BLaER1 treated with 17β-estradiol and CSF1 and Interleukin-3, amounts not matched to agents 10 nM and 100 nM (cell line): ENCODE measurements at regions not wholly inside any gene's neighbourhood (a gene's known extent, or its start where the extent isn't known, plus 50 kb on each side); places are given as distances from the start of the nearest gene placed in this dataset.

Experiments used
- H3K27ac ChIP-seq, 11 experiments: shearing (Covaris generic); formaldehyde crosslinking; 2 replicates each; pipeline ENCODE4 v1.8.1; 2022
- H3K27me3 ChIP-seq, 11 experiments: shearing (Covaris generic); formaldehyde crosslinking; 2 replicates each; pipeline ENCODE4 v1.8.1; 2022
- H3K36me3 ChIP-seq, 11 experiments: shearing (Covaris generic); formaldehyde crosslinking; 2 replicates each; pipeline ENCODE4 v1.8.1; 2022
- H3K4me1 ChIP-seq, 10 experiments: shearing (Covaris generic); formaldehyde crosslinking; 2 replicates each; pipeline ENCODE4 v1.8.1; 2022
- H3K4me2 ChIP-seq, 11 experiments: shearing (Covaris generic); formaldehyde crosslinking; 2 replicates each; pipeline ENCODE4 v1.8.1; 2022
- H3K4me3 ChIP-seq, 10 experiments: shearing (Covaris generic); formaldehyde crosslinking; 2 replicates each; pipeline ENCODE4 v1.8.1; 2022
- H3K9ac ChIP-seq, 11 experiments: shearing (Covaris generic); formaldehyde crosslinking; 2 replicates each; pipeline ENCODE4 v1.8.1; 2022
- H3K9me3 ChIP-seq, 11 experiments: shearing (Covaris generic); formaldehyde crosslinking; replicated peaks in 1 of 11; 2 replicates each; pipeline ENCODE4 v1.8.1; 2022
- H4K20me1 ChIP-seq, 11 experiments: shearing (Covaris generic); formaldehyde crosslinking; 2 replicates each; pipeline ENCODE4 v1.8.1; 2022
- Cebpa-rat ChIP-seq, 11 experiments: shearing (Covaris generic); IDR thresholded peaks; 2 replicates each; pipeline ENCODE4 v1.8.1; 2022

DNA sequence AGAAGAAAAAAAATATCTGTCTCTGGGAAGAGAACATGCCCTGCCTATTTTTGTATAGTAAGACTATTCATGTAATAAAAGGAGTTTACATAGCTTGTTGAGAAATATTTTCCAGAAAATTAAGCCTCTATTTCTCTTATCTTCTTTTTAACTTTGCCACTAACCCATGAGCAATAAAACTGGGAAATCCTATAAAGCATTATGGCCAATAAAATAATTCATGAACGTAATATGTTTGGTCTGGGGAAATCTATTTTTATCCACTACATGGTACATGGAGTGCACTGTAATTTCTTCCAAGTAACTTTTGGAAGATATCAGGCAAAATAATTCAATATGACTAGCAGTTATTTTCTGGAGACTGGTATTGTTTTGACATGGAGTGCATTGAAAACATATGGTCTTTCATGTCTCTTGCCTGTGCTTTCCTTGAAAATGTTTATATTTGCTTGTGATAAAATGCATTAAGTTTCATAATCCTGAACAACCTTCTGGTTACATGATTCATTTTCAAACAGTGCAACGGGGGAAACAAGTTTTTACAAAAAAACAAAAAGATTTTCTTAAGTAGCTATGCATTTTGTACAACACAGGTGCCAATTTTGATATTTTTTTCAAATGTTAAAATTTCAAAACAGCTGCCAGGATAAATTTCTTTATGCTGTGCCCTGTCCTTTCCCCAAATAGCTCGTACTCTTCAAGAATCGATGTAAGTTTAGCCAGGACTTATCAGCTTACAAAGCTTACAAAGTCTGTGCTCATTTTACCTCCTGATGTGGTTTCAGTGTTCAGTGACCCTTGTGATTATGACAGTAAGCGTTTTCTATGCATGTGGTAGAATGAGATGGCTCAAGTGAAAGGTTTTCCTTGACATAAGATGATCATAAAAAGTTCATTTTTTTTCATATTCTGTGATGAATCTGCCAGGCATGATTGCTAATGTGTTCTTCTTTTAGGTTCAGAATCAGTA lies 194.5 kb downstream of the UBE2E3 start:
- no peak overlapping the region for H3K27ac ChIP-seq
- H3K9ac ChIP-seq, result no peak overlapping the region
- H3K27me3 ChIP-seq, result no peaks in the 10 kb centered on the region
- peaks cover 0 to 20% (median 10%) of the 10 kb centered on the region in 10 experiments; a peak in 10 of 20 replicates for H3K4me1 ChIP-seq
- H3K36me3 ChIP-seq, result no peaks in the 10 kb centered on the region
- H4K20me1 ChIP-seq, result no peaks in the 10 kb centered on the region
- no peak overlapping the region for H3K4me3 ChIP-seq
- H3K9me3 ChIP-seq, result peaks cover 0 to 15% (median 8%) of the 10 kb centered on the region in 11 experiments; a peak in 16 of 22 replicates
- H3K4me2 ChIP-seq, result peak overlapping the region in 7 of 11 experiments; percentile 1 to 46 (median 25); a peak in 10 of 22 replicates
- no peak for TF ChIP-seq Cebpa-rat (IDR thresholded peaks at IDR 0.05)

DNA sequence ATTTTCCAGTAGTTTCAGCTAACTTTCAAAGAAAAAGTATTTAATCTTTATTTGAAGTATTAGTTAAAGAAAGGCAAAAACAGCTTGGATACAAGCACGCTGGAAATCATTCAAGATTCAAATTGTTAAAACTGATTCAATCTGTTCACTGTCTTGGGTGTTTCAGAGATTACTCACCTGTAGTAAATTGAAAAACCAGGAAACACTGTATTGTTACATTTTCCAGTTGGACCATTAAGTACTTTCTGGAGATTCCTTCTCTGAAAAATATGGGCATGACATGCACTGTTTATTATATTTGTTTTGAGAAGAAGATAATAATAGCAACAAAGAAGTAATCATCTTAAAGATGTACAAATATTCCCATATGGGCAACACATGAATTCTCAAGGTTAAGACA lies 196.1 kb downstream of the UBE2E3 start:
- H3K4me2 ChIP-seq, result no peak overlapping the region
- TF ChIP-seq Cebpa-rat (IDR thresholded peaks at IDR 0.05), result no peak

DNA sequence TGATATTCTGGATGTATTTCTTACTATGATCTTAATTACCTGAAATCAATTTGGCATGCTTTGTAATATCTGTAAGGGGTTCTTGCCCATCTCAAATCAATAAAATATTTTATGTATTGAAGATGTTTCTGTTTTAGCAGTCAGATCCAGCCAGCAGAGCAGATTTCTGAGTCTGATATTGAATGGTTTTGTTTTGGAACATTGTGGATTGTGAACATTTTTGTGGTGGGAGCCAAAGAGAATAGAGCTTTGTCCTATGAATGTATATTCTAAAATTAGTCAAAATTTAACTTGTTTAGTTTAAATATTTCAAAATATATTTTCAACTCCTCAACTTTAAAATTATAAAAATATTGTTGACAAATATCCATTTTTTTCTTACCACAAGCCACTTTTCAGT lies 197.0 kb downstream of the UBE2E3 start:
- Histone ChIP-seq H3K27me3 (no peaks in the 10 kb centered on the region), H3K9me3 (peaks cover 0 to 20% (median 14%) of the 10 kb centered on the region in 11 experiments; a peak in 16 of 22 replicates), H4K20me1 (no peaks in the 10 kb centered on the region), H3K4me3 (no peak overlapping the region), H3K4me1 (peaks cover 0 to 20% (median 10%) of the 10 kb centered on the region in 10 experiments; a peak in 10 of 20 replicates), H3K36me3 (no peaks in the 10 kb centered on the region), H3K9ac (no peak overlapping the region), H3K4me2 (no peak overlapping the region), H3K27ac (no peak overlapping the region)
- no peak for TF ChIP-seq Cebpa-rat (IDR thresholded peaks at IDR 0.05)

More for the DNA sequence above, 196.1 kb downstream of the UBE2E3 start:
- no peaks in the 10 kb centered on the region for H3K27me3 ChIP-seq
- peaks cover 0 to 20% (median 14%) of the 10 kb centered on the region in 11 experiments; a peak in 16 of 22 replicates for H3K9me3 ChIP-seq
- H3K27ac ChIP-seq, result no peak overlapping the region
- H3K4me3 ChIP-seq, result no peak overlapping the region
- H3K4me1 ChIP-seq, result peaks cover 0 to 20% (median 10%) of the 10 kb centered on the region in 10 experiments; a peak in 10 of 20 replicates
- H3K9ac ChIP-seq, result no peak overlapping the region
- H4K20me1 ChIP-seq, result no peaks in the 10 kb centered on the region
- no peaks in the 10 kb centered on the region for H3K36me3 ChIP-seq

DNA sequence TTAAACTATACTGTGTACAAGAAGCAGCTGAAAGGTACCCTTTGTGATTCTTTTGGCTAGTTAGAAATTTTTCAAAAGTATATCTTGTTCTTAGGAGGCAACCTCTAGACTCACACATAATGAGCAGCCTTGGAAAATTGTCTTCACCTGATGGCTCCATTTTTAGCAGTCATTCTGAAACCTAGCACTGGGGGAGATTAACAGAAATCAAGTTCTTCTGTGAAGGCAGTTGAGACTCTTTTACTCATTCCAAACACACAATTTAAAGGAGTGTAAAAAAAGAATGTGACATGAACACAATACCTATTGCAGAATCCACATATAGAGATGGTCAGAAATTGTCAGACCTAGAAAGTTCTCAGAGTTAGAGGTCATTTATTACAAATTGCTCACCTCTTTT lies 197.7 kb downstream of the UBE2E3 start:
- Histone ChIP-seq H4K20me1 (no peaks in the 10 kb centered on the region), H3K4me2 (no peak overlapping the region), H3K9ac (no peak overlapping the region), H3K9me3 (peaks cover 0 to 19% (median 14%) of the 10 kb centered on the region in 11 experiments; a peak in 16 of 22 replicates), H3K27me3 (no peaks in the 10 kb centered on the region), H3K36me3 (no peaks in the 10 kb centered on the region), H3K27ac (no peak overlapping the region), H3K4me3 (no peak overlapping the region), H3K4me1 (peaks cover 0 to 20% (median 10%) of the 10 kb centered on the region in 10 experiments; a peak in 10 of 20 replicates)
- TF ChIP-seq Cebpa-rat (IDR thresholded peaks at IDR 0.05), result no peak

DNA sequence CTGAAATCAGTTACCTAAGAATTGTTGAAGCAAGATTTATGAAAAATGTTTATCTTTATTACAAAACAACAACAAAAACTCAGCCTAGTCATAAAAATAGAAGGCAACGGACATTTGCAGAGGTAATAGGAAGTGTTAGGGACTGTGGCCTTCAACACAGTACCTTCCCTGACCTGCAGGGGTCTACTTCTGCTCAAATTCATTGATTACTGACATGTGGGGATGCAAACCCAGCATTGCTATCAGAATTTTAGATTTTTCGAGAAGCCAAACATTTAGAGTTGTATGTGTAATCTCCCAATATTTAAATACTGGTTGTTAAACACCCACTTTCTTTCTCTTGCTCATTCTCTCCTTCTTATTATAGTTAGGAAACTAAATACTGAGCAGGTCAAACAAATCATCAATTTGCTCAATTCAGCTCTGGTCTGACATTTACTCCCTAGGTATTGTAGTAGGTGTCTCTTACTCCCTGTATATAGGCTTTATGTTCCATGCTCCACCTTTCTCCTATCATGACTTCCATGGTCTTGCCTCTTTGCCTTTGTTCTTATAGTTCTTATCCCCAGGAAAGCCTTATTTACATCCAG lies 198.5 kb downstream of the UBE2E3 start:
- Histone ChIP-seq H3K27ac (no peak overlapping the region), H3K4me2 (no peak overlapping the region)

DNA sequence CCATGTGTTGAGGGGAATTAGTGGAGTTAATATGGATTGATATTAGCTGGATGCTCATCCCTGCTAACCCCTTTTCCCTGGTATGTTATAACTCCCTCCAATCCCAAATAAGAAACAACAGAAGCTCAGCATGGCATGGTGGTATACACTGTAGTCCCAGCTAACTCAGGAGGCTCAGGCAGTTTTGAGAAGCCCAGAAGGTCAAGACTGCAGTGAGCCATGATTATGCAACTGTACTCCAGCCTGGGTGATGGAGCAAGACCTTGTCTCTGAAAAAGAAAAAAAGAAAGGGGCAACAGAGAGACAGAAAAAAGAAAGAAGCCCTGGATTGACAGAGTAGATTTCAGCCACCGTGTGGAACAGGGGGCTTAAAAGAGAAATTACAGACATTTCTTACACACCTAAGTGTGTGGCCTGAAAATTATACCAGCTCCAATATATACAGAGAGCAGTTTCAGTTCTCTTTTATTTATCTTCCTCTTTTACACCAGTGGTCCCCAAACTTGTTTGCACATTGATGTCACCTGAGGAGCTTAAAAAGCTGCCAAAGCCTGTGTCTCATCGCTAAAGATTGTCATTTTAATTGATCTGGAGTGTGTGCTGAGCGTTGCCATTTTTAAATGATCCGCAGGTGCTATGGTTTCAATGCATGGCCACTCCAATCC lies 203.6 kb downstream of the UBE2E3 start:
- H3K4me2 ChIP-seq, result peak overlapping the region in 4 of 11 experiments; percentile 5 to 22 (median 18); a peak in 4 of 22 replicates
- peaks cover 0 to 16% (median 13%) of the 10 kb centered on the region in 11 experiments; a peak in 16 of 22 replicates for H3K9me3 ChIP-seq

More for the DNA sequence above, 198.5 kb downstream of the UBE2E3 start:
- H4K20me1 ChIP-seq, result no peaks in the 10 kb centered on the region
- H3K4me1 ChIP-seq, result peaks cover 4 to 24% (median 14%) of the 10 kb centered on the region in 10 experiments; a peak in 17 of 20 replicates
- H3K9me3 ChIP-seq, result peaks cover 0 to 19% (median 14%) of the 10 kb centered on the region in 11 experiments; a peak in 16 of 22 replicates
- no peak for TF ChIP-seq Cebpa-rat (IDR thresholded peaks at IDR 0.05)
- H3K36me3 ChIP-seq, result no peaks in the 10 kb centered on the region
- no peaks in the 10 kb centered on the region for H3K27me3 ChIP-seq
- H3K4me3 ChIP-seq, result no peak overlapping the region
- H3K9ac ChIP-seq, result no peak overlapping the region

DNA sequence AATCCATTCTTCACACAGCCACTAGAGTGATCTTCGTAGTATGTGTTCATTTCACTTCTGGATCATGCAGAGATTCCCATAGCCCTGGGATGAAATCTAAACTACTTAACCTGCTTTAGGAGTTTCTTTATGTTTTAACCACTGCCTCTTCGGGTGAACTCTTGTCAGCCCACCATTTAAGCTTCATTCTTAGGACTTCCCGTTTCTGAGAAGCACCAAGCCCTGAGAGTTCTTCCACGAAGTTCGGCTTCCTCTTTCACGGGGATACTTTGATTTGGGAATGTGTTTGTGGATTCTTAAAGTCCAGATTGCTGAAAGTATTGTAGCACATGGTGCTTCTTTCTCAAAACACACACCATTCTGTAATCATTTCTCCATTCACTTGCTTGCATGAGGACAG lies 205.0 kb downstream of the UBE2E3 start:
- no peak overlapping the region for H3K4me2 ChIP-seq
- no peak for TF ChIP-seq Cebpa-rat (IDR thresholded peaks at IDR 0.05)
- H3K4me1 ChIP-seq, result peaks cover 6 to 11% (median 9%) of the 10 kb centered on the region in 10 experiments; a peak in 15 of 20 replicates
- no peak overlapping the region for H3K27ac ChIP-seq
- peaks cover 0 to 3% (median 0%) of the 10 kb centered on the region in 11 experiments; a peak in 4 of 22 replicates for H3K9me3 ChIP-seq
- H3K36me3 ChIP-seq, result no peaks in the 10 kb centered on the region
- no peaks in the 10 kb centered on the region for H4K20me1 ChIP-seq
- no peaks in the 10 kb centered on the region for H3K27me3 ChIP-seq
- H3K9ac ChIP-seq, result no peak overlapping the region
- H3K4me3 ChIP-seq, result no peak overlapping the region

More for the DNA sequence above, 203.6 kb downstream of the UBE2E3 start:
- Histone ChIP-seq H3K27ac (no peak overlapping the region), H3K36me3 (no peaks in the 10 kb centered on the region), H3K27me3 (no peaks in the 10 kb centered on the region), H3K4me1 (peaks cover 6 to 11% (median 9%) of the 10 kb centered on the region in 10 experiments; a peak in 15 of 20 replicates), H4K20me1 (no peaks in the 10 kb centered on the region), H3K4me3 (no peak overlapping the region), H3K9ac (no peak overlapping the region)
- peak in 1 of 11 experiments; percentile 18; a peak in 2 of 22 replicates for TF ChIP-seq Cebpa-rat (IDR thresholded peaks at IDR 0.05)

DNA sequence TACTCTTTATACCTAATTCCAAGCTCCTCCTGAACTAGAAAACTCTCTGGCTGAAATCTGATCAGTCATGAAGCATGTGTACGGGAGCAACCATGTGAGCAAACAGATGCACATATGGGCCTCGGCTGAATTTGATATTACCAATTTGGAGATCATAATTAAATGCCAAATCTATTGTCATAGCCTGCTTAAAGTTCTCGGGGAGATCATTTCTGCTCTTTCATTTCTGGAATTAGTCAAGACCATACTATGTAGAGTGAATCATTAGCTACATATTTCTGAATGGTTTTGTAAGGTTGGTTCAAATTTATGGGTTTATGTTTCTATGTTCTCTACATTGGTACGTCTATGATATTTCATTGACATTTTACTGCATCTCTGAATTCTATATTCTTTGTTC lies 205.5 kb downstream of the UBE2E3 start:
- H3K27ac ChIP-seq, result no peak overlapping the region
- H3K27me3 ChIP-seq, result no peaks in the 10 kb centered on the region
- H4K20me1 ChIP-seq, result no peaks in the 10 kb centered on the region
- H3K4me2 ChIP-seq, result no peak overlapping the region
- peaks cover 6 to 11% (median 9%) of the 10 kb centered on the region in 10 experiments; a peak in 15 of 20 replicates for H3K4me1 ChIP-seq
- no peak overlapping the region for H3K4me3 ChIP-seq
- H3K9me3 ChIP-seq, result no peaks in the 10 kb centered on the region
- TF ChIP-seq Cebpa-rat (IDR thresholded peaks at IDR 0.05), result no peak
- H3K36me3 ChIP-seq, result no peaks in the 10 kb centered on the region
- no peak overlapping the region for H3K9ac ChIP-seq
